BLaER1 treated with 17β-estradiol and CSF1 and Interleukin-3, amounts not matched to agents 10 nM and 100 nM (cell line): ENCODE measurements at regions not wholly inside any gene's neighbourhood (a gene's known extent, or its start where the extent isn't known, plus 50 kb on each side); places are given as distances from the start of the nearest gene placed in this dataset.

Experiments used
- H3K27ac ChIP-seq, 11 experiments: shearing (Covaris generic); formaldehyde crosslinking; 2 replicates each; pipeline ENCODE4 v1.8.1; 2022
- H3K27me3 ChIP-seq, 11 experiments: shearing (Covaris generic); formaldehyde crosslinking; 2 replicates each; pipeline ENCODE4 v1.8.1; 2022
- H3K36me3 ChIP-seq, 11 experiments: shearing (Covaris generic); formaldehyde crosslinking; 2 replicates each; pipeline ENCODE4 v1.8.1; 2022
- H3K4me1 ChIP-seq, 10 experiments: shearing (Covaris generic); formaldehyde crosslinking; 2 replicates each; pipeline ENCODE4 v1.8.1; 2022
- H3K4me2 ChIP-seq, 11 experiments: shearing (Covaris generic); formaldehyde crosslinking; 2 replicates each; pipeline ENCODE4 v1.8.1; 2022
- H3K4me3 ChIP-seq, 10 experiments: shearing (Covaris generic); formaldehyde crosslinking; 2 replicates each; pipeline ENCODE4 v1.8.1; 2022
- H3K9ac ChIP-seq, 11 experiments: shearing (Covaris generic); formaldehyde crosslinking; 2 replicates each; pipeline ENCODE4 v1.8.1; 2022
- H3K9me3 ChIP-seq, 11 experiments: shearing (Covaris generic); formaldehyde crosslinking; replicated peaks in 1 of 11; 2 replicates each; pipeline ENCODE4 v1.8.1; 2022
- H4K20me1 ChIP-seq, 11 experiments: shearing (Covaris generic); formaldehyde crosslinking; 2 replicates each; pipeline ENCODE4 v1.8.1; 2022
- Cebpa-rat ChIP-seq, 11 experiments: shearing (Covaris generic); IDR thresholded peaks; 2 replicates each; pipeline ENCODE4 v1.8.1; 2022

GRCh38 chr15:56868170-56868569, 50.3 kb upstream of the TCF12 start:
- no peak for TF ChIP-seq Cebpa-rat (IDR thresholded peaks at IDR 0.05)
- no peak overlapping the region for H3K4me2 ChIP-seq

GRCh38 chr15:56866803-56867202, 51.6 kb upstream of the TCF12 start:
- no peaks in the 10 kb centered on the region for H4K20me1 ChIP-seq
- H3K36me3 ChIP-seq = no peaks in the 10 kb centered on the region
- no peak for TF ChIP-seq Cebpa-rat (IDR thresholded peaks at IDR 0.05)
- H3K27ac ChIP-seq = no peak overlapping the region
- no peaks in the 10 kb centered on the region for H3K27me3 ChIP-seq
- H3K4me2 ChIP-seq = peak overlapping the region in 2 of 11 experiments; percentile 1 to 13; a peak in 1 of 22 replicates
- H3K9ac ChIP-seq = no peak overlapping the region
- H3K4me1 ChIP-seq = peaks cover 0 to 18% (median 0%) of the 10 kb centered on the region in 10 experiments; a peak in 4 of 20 replicates
- H3K9me3 ChIP-seq = peaks cover 0 to 4% (median 0%) of the 10 kb centered on the region in 11 experiments; a peak in 1 of 22 replicates
- H3K4me3 ChIP-seq = no peak overlapping the region

More at GRCh38 chr15:56868170-56868569, 50.3 kb upstream of the TCF12 start:
- no peaks in the 10 kb centered on the region for H3K9me3 ChIP-seq
- no peaks in the 10 kb centered on the region for H3K27me3 ChIP-seq
- no peak overlapping the region for H3K27ac ChIP-seq
- H3K4me3 ChIP-seq = no peak overlapping the region
- H3K4me1 ChIP-seq = peaks cover 0 to 18% (median 0%) of the 10 kb centered on the region in 10 experiments; a peak in 4 of 20 replicates
- H3K9ac ChIP-seq = no peak overlapping the region
- H3K36me3 ChIP-seq = no peaks in the 10 kb centered on the region
- H4K20me1 ChIP-seq = no peaks in the 10 kb centered on the region

- Histone ChIP-seq H3K9ac (no peak overlapping the region), H3K9me3 (peaks cover 0 to 4% (median 0%) of the 10 kb centered on the region in 11 experiments; a peak in 1 of 22 replicates), H3K27me3 (no peaks in the 10 kb centered on the region), H3K4me3 (no peak overlapping the region), H3K36me3 (no peaks in the 10 kb centered on the region), H3K4me2 (no peak overlapping the region), H3K4me1 (no peaks in the 10 kb centered on the region), H4K20me1 (no peaks in the 10 kb centered on the region), H3K27ac (no peak overlapping the region)
- TF ChIP-seq Cebpa-rat (IDR thresholded peaks at IDR 0.05) = no peak
These were observed 60.6 kb upstream of the TCF12 start for GRCh38 chr15:56857828-56858227.

GRCh38 chr15:56856934-56857333, 61.5 kb upstream of the TCF12 start:
- Histone ChIP-seq H3K27ac (no peak overlapping the region), H3K9ac (no peak overlapping the region), H4K20me1 (no peaks in the 10 kb centered on the region), H3K4me2 (no peak overlapping the region), H3K9me3 (no peaks in the 10 kb centered on the region), H3K4me1 (no peaks in the 10 kb centered on the region), H3K4me3 (no peak overlapping the region), H3K36me3 (no peaks in the 10 kb centered on the region), H3K27me3 (no peaks in the 10 kb centered on the region)
- TF ChIP-seq Cebpa-rat (IDR thresholded peaks at IDR 0.05) = no peak

- 0 out of 22 replicates have a peak, but pooled peaks cover 0 to 6% (median 0%) of the 10 kb centered on the region in 11 experiments for H3K9me3 ChIP-seq
- H3K9ac ChIP-seq = no peak overlapping the region
- peaks cover 0 to 11% (median 0%) of the 10 kb centered on the region in 10 experiments; a peak in 5 of 20 replicates for H3K4me1 ChIP-seq
- H3K4me3 ChIP-seq = no peak overlapping the region
- peak overlapping the region in 3 of 11 experiments; percentile 1 to 47 (median 27); a peak in 3 of 22 replicates for H3K4me2 ChIP-seq
- no peaks in the 10 kb centered on the region for H4K20me1 ChIP-seq
- no peak overlapping the region for H3K27ac ChIP-seq
- TF ChIP-seq Cebpa-rat (IDR thresholded peaks at IDR 0.05) = no peak
- no peaks in the 10 kb centered on the region for H3K27me3 ChIP-seq
- no peaks in the 10 kb centered on the region for H3K36me3 ChIP-seq
These were observed 73.6 kb upstream of the TCF12 start for GRCh38 chr15:56844892-56845291.

GRCh38 chr15:56844471-56844870, 74.0 kb upstream of the TCF12 start:
- peak overlapping the region in 3 of 11 experiments; percentile 1 to 47 (median 27); a peak in 3 of 22 replicates for H3K4me2 ChIP-seq

GRCh38 chr15:56839641-56840040, 78.8 kb upstream of the TCF12 start:
- H4K20me1 ChIP-seq = no peaks in the 10 kb centered on the region
- no peak overlapping the region for H3K9ac ChIP-seq
- no peaks in the 10 kb centered on the region for H3K36me3 ChIP-seq
- H3K27ac ChIP-seq = no peak overlapping the region
- H3K4me1 ChIP-seq = peaks cover 0 to 29% (median 7%) of the 10 kb centered on the region in 10 experiments; a peak in 9 of 20 replicates
- no peak for TF ChIP-seq Cebpa-rat (IDR thresholded peaks at IDR 0.05)
- H3K4me3 ChIP-seq = no peak overlapping the region
- no peak overlapping the region for H3K4me2 ChIP-seq
- H3K27me3 ChIP-seq = no peaks in the 10 kb centered on the region
- H3K9me3 ChIP-seq = 0 out of 22 replicates have a peak, but pooled peaks cover 0 to 6% (median 0%) of the 10 kb centered on the region in 11 experiments

More at GRCh38 chr15:56844471-56844870, 74.0 kb upstream of the TCF12 start:
- Histone ChIP-seq H3K9me3 (0 out of 22 replicates have a peak, but pooled peaks cover 0 to 6% (median 0%) of the 10 kb centered on the region in 11 experiments), H3K4me1 (peaks cover 0 to 11% (median 0%) of the 10 kb centered on the region in 10 experiments; a peak in 5 of 20 replicates), H3K4me3 (no peak overlapping the region), H4K20me1 (no peaks in the 10 kb centered on the region), H3K27ac (no peak overlapping the region), H3K9ac (no peak overlapping the region), H3K27me3 (no peaks in the 10 kb centered on the region), H3K36me3 (no peaks in the 10 kb centered on the region)
- no peak for TF ChIP-seq Cebpa-rat (IDR thresholded peaks at IDR 0.05)

GRCh38 chr15:56839099-56839498, 79.3 kb upstream of the TCF12 start:
- Histone ChIP-seq H3K4me2 (0 out of 22 replicates have a peak overlapping the region, but pooled peaks of 1 of the 11 experiments have one; percentile 14), H3K27me3 (no peaks in the 10 kb centered on the region), H3K9me3 (0 out of 22 replicates have a peak, but pooled peaks cover 0 to 6% (median 0%) of the 10 kb centered on the region in 11 experiments), H3K36me3 (no peaks in the 10 kb centered on the region), H4K20me1 (no peaks in the 10 kb centered on the region), H3K27ac (no peak overlapping the region), H3K9ac (no peak overlapping the region), H3K4me1 (peaks cover 0 to 28% (median 7%) of the 10 kb centered on the region in 10 experiments; a peak in 8 of 20 replicates), H3K4me3 (no peak overlapping the region)
- TF ChIP-seq Cebpa-rat (IDR thresholded peaks at IDR 0.05) = no peak

GRCh38 chr15:56838085-56838484, 80.4 kb upstream of the TCF12 start:
- H3K9me3 ChIP-seq = 0 out of 22 replicates have a peak, but pooled peaks cover 0 to 6% (median 0%) of the 10 kb centered on the region in 11 experiments
- H3K4me1 ChIP-seq = peaks cover 0 to 28% (median 7%) of the 10 kb centered on the region in 10 experiments; a peak in 8 of 20 replicates
- no peak overlapping the region for H3K9ac ChIP-seq
- H3K27me3 ChIP-seq = no peaks in the 10 kb centered on the region
- H3K36me3 ChIP-seq = no peaks in the 10 kb centered on the region
- peak overlapping the region in 6 of 11 experiments; percentile 2 to 19 (median 6); a peak in 4 of 22 replicates for H3K4me2 ChIP-seq
- no peak overlapping the region for H3K27ac ChIP-seq
- no peaks in the 10 kb centered on the region for H4K20me1 ChIP-seq
- no peak for TF ChIP-seq Cebpa-rat (IDR thresholded peaks at IDR 0.05)
- no peak overlapping the region for H3K4me3 ChIP-seq
